ENCODE measurements at regions not wholly inside any gene's neighbourhood (a gene's known extent, or its start where the extent isn't known, plus 50 kb on each side); places are given as distances from the start of the nearest gene placed in this dataset.

DNA sequence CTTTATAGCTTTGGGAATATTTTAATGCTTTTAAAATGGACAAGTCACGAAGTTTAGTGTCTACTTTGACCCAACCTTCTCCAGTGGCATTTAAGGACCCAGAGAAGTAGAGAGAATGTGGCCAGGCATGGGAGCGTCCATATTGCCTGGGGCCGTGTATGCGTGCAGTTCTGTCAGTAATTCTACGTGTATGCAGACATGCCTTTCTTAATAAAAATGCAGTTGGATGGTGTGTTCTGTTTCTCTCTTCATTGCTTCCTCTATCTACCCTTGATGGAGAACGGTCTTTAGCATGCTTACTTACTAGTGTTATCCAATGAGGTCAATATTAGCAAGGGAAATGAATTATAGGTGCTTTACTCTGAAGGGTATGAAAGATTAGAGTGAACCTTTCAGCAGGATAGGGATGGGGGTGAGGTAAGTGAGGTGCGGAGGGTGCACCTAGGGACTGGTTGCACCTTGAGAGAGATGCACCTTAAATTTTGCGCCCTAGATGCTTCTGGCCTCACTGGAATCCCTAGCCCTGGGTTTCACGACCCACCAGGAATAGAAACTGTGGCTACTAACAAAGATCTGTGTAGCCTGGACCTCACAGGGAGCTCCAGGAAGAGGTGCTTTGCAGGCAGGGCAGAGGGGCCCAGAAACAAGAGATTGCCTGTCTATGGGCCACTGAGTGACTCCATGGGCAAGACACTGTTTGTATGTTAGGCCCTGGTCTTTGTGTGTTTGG lies 194.3 kb downstream of the MYCN start:
- no peak for TF ChIP-seq FOSL2 (IDR thresholded peaks at IDR 0.05; ENCODE audit: borderline replicate concordance, low read depth)
- no peak for TF ChIP-seq EP300 (IDR thresholded peaks at IDR 0.05; ENCODE audit: borderline replicate concordance in 1 of 2, low read depth in 1 of 2, low read length in 1 of 2)
- no peak for TF ChIP-seq NRF1 (IDR thresholded peaks at IDR 0.05; ENCODE audit: low read depth, low read length)
- TF ChIP-seq, protein P1, sequence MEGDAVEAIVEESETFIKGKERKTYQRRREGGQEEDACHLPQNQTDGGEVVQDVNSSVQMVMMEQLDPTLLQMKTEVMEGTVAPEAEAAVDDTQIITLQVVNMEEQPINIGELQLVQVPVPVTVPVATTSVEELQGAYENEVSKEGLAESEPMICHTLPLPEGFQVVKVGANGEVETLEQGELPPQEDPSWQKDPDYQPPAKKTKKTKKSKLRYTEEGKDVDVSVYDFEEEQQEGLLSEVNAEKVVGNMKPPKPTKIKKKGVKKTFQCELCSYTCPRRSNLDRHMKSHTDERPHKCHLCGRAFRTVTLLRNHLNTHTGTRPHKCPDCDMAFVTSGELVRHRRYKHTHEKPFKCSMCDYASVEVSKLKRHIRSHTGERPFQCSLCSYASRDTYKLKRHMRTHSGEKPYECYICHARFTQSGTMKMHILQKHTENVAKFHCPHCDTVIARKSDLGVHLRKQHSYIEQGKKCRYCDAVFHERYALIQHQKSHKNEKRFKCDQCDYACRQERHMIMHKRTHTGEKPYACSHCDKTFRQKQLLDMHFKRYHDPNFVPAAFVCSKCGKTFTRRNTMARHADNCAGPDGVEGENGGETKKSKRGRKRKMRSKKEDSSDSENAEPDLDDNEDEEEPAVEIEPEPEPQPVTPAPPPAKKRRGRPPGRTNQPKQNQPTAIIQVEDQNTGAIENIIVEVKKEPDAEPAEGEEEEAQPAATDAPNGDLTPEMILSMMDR (IDR thresholded peaks at IDR 0.05) = no peak
- no peak for TF ChIP-seq SIN3A (IDR thresholded peaks at IDR 0.05; ENCODE audit: borderline replicate concordance, low read depth, low read length)
- TF ChIP-seq TAF1 (IDR thresholded peaks at IDR 0.05; ENCODE audit: borderline replicate concordance, low read depth, low read length) = no peak
- TF ChIP-seq, protein P2, sequence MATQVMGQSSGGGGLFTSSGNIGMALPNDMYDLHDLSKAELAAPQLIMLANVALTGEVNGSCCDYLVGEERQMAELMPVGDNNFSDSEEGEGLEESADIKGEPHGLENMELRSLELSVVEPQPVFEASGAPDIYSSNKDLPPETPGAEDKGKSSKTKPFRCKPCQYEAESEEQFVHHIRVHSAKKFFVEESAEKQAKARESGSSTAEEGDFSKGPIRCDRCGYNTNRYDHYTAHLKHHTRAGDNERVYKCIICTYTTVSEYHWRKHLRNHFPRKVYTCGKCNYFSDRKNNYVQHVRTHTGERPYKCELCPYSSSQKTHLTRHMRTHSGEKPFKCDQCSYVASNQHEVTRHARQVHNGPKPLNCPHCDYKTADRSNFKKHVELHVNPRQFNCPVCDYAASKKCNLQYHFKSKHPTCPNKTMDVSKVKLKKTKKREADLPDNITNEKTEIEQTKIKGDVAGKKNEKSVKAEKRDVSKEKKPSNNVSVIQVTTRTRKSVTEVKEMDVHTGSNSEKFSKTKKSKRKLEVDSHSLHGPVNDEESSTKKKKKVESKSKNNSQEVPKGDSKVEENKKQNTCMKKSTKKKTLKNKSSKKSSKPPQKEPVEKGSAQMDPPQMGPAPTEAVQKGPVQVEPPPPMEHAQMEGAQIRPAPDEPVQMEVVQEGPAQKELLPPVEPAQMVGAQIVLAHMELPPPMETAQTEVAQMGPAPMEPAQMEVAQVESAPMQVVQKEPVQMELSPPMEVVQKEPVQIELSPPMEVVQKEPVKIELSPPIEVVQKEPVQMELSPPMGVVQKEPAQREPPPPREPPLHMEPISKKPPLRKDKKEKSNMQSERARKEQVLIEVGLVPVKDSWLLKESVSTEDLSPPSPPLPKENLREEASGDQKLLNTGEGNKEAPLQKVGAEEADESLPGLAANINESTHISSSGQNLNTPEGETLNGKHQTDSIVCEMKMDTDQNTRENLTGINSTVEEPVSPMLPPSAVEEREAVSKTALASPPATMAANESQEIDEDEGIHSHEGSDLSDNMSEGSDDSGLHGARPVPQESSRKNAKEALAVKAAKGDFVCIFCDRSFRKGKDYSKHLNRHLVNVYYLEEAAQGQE (IDR thresholded peaks at IDR 0.05; ENCODE audit: low read depth, low read length) = no peak
